ENCODE measurements at regions not wholly inside any gene's neighbourhood (a gene's known extent, or its start where the extent isn't known, plus 50 kb on each side); places are given as distances from the start of the nearest gene placed in this dataset.

DNA sequence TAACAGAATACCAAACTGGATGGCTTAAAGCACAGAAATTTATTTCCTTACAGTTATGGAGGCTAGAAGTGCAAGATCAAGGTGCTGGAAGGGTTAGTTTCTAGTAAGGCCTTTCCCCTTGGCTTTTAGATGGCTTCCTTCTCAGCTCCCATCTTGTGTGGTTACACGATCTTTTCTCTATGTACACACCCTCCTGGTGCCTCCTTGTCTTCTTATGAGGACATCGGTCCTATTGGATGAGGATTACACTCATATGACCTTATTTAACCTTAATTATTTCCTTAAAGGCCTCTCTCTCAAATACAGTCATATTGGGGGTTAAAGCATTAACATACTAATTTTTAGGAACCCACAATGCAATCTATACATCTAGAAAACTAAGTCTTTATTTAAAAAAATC, 787.9 kb upstream of the GALNTL6 start:
- WGBS, 2 donors: 80 to 89% methylated on average over 2 of the region's 2 CpGs
- no peak for ATAC-seq (ENCODE audit: low FRiP score)

DNA sequence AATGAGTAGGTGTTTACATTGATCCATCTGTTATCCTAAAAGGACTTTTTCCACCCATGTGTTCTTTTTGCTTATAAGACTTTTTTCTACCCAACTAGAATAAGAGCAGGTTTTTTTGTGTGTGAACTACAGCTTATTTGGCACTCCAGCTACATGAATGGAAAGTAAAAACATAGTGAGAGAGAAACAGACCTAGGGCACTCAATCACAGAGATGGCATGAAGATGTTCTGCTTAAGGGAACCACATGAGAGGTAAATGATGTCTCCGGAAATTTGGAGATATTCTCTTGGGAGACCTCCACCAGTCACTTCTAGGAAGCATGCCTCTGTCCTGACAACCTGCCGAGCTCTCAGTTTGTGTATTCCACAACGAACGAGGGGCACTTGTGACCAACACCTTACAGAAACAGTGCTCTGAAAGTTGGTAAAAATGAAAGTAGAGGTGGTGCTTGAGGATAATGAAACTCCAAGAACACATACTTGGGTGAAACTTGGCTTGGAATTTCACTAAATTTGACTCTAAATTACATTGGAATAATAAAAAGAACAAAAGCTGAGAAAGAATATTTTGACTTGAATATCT, 788.4 kb upstream of the GALNTL6 start:
- Histone ChIP-seq H3K36me3 (ENCODE audit: control insufficient read depth in 1 of 2, insufficient read depth in 2 of 2, low read length in 1 of 2) (no peaks in the 10 kb centered on the region), H3K4me3 (ENCODE audit: low read length in 2 of 2) (no peak overlapping the region), H3K4me1 (ENCODE audit: control insufficient read depth in 1 of 2, insufficient read depth in 2 of 2, low read length in 2 of 2) (no peaks in the 10 kb centered on the region), H3K27me3 (ENCODE audit: control insufficient read depth in 1 of 2, insufficient read depth in 2 of 2, low read length in 1 of 2) (no peaks in the 10 kb centered on the region), H3K27ac (ENCODE audit: low read depth in 1 of 2, low read length in 2 of 2) (no peak overlapping the region), H3K9me3 (ENCODE audit: control insufficient read depth, low read length) (no peaks in the 10 kb centered on the region)
- ATAC-seq (ENCODE audit: low FRiP score) (no peak), DNase-seq (no peak)
- intact Hi-C loops (cut with DNase I): no loop called here
- WGBS, 2 donors: 77 to 79% methylated on average over 4 of the region's 4 CpGs

More for the DNA sequence above, 787.9 kb upstream of the GALNTL6 start:
- Histone ChIP-seq H3K36me3 (ENCODE audit: control insufficient read depth in 1 of 2, insufficient read depth in 2 of 2, low read length in 1 of 2) (no peaks in the 10 kb centered on the region), H3K4me3 (ENCODE audit: low read length in 2 of 2) (no peak overlapping the region), H3K27ac (ENCODE audit: low read depth in 1 of 2, low read length in 2 of 2) (no peak overlapping the region), H3K9me3 (ENCODE audit: control insufficient read depth, low read length) (no peaks in the 10 kb centered on the region), H3K27me3 (ENCODE audit: control insufficient read depth in 1 of 2, insufficient read depth in 2 of 2, low read length in 1 of 2) (no peaks in the 10 kb centered on the region), H3K4me1 (ENCODE audit: control insufficient read depth in 1 of 2, insufficient read depth in 2 of 2, low read length in 2 of 2) (no peaks in the 10 kb centered on the region)
- intact Hi-C loops (cut with DNase I): no loop called here
- no peak for DNase-seq

DNA sequence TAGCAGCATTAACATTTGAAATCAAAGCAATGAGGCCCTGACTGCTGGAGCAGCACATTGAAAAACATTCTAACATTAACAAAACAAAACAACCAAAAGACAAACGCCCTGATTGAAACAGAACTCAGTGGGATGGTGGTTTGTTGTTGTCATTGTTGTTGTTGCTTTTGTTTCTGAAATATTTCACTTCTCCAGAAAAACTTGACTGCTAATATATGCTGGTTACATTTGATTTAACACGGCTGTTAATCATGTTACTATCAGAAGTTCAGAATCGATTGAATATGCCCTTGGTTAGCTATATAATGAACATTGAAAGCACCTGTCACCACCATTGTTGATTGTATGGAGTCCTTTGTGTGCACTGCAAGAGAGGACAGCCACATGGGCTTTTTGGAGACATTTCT, 790.4 kb upstream of the GALNTL6 start:
- Histone ChIP-seq H3K27me3 (ENCODE audit: control insufficient read depth in 1 of 2, insufficient read depth in 2 of 2, low read length in 1 of 2) (no peaks in the 10 kb centered on the region), H3K9me3 (ENCODE audit: control insufficient read depth, low read length) (no peaks in the 10 kb centered on the region), H3K4me3 (ENCODE audit: low read length in 2 of 2) (no peak overlapping the region), H3K27ac (ENCODE audit: low read depth in 1 of 2, low read length in 2 of 2) (no peak overlapping the region), H3K36me3 (ENCODE audit: control insufficient read depth in 1 of 2, insufficient read depth in 2 of 2, low read length in 1 of 2) (no peaks in the 10 kb centered on the region), H3K4me1 (ENCODE audit: control insufficient read depth in 1 of 2, insufficient read depth in 2 of 2, low read length in 2 of 2) (no peaks in the 10 kb centered on the region)
- no peak for ATAC-seq (ENCODE audit: low FRiP score)
- intact Hi-C loops (cut with DNase I): no loop called here
- DNase-seq: no peak
- WGBS, 2 donors: 51 to 52% methylated on average over 3 of the region's 3 CpGs

DNA sequence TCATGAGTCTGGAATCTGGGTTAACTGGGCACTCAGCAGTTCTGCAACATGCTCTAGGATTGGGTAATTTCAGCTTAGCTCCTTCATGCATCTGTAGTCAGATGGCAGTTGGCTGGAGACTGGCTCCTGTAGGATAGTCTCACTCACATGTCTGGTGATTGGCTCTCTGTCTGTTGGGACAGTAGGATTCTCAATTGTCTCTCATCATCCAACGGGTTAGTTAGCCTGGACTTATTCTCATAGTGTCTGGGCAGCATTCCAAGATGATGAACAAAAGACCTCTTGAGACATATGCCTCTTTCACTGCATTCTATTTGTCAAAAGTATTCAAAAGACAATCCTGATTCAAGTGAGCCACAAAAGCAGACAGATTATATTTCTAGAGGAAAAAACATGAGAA, 795.6 kb upstream of the GALNTL6 start:
- no peak overlapping the region for H3K4me3 ChIP-seq (ENCODE audit: low read length in 2 of 2)
- DNase-seq: no peak
- no peak overlapping the region for H3K27ac ChIP-seq (ENCODE audit: low read depth in 1 of 2, low read length in 2 of 2)
- WGBS, 2 donors: 36 to 40% methylated on average over 1 of the region's 1 CpG
- no peak for ATAC-seq (ENCODE audit: low FRiP score)
- no peaks in the 10 kb centered on the region for H3K27me3 ChIP-seq (ENCODE audit: control insufficient read depth in 1 of 2, insufficient read depth in 2 of 2, low read length in 1 of 2)
- no peaks in the 10 kb centered on the region for H3K9me3 ChIP-seq (ENCODE audit: control insufficient read depth, low read length)
- no peaks in the 10 kb centered on the region for H3K36me3 ChIP-seq (ENCODE audit: control insufficient read depth in 1 of 2, insufficient read depth in 2 of 2, low read length in 1 of 2)
- no peaks in the 10 kb centered on the region for H3K4me1 ChIP-seq (ENCODE audit: control insufficient read depth in 1 of 2, insufficient read depth in 2 of 2, low read length in 2 of 2)
- intact Hi-C loops (cut with DNase I): no loop called here

DNA sequence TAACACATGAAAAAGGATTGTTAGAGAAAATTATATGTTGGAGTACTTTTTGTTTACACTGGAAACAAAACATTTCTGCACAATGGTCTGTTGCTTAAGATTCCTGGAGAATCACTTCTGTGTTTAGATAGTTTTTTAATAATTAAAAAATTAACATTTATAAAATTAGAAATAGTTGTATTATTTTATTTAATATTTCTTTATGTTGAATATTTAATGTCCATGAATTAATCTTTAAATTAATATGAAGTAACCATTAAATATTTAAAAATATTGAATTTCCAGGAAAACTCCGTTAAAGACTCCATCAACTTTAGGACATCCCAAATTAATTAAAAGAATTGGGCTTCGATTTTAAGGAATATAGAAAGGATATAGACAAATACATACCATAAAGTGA, 797.1 kb upstream of the GALNTL6 start:
- Histone ChIP-seq H3K4me3 (ENCODE audit: low read length in 2 of 2) (no peak overlapping the region), H3K36me3 (ENCODE audit: control insufficient read depth in 1 of 2, insufficient read depth in 2 of 2, low read length in 1 of 2) (peaks cover 0 to 1% of the 10 kb centered on the region in 2 donors), H3K27me3 (ENCODE audit: control insufficient read depth in 1 of 2, insufficient read depth in 2 of 2, low read length in 1 of 2) (no peaks in the 10 kb centered on the region), H3K9me3 (ENCODE audit: control insufficient read depth, low read length) (peaks cover 2% of the 10 kb centered on the region), H3K27ac (ENCODE audit: low read depth in 1 of 2, low read length in 2 of 2) (no peak overlapping the region), H3K4me1 (ENCODE audit: control insufficient read depth in 1 of 2, insufficient read depth in 2 of 2, low read length in 2 of 2) (no peaks in the 10 kb centered on the region)
- ATAC-seq (ENCODE audit: low FRiP score) (no peak), DNase-seq (no peak)
- intact Hi-C loops (cut with DNase I): no loop called here
- WGBS, 2 donors: 71 to 77% methylated on average over 2 of the region's 2 CpGs

DNA sequence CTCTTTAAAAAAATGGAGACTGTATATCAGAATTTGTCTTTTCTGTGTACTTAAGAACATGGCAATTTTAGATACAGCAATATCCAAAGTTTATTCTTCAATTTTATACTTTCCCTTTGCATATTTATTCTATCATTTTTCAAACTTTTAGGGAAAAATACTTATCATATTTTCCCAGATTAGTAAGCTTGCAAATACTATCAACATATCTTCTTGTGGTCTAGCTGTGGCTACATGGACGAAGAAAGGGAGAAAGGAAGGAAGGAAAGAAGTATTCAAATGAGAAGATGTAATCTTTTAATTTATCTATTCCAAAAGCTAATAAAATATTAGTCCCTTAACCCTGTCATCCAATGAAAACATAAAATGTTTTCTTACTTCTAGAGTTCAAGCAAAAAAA, 797.8 kb upstream of the GALNTL6 start:
- ATAC-seq (ENCODE audit: low FRiP score) (no peak), DNase-seq (no peak)
- intact Hi-C loops (cut with DNase I): no loop called here
- no peak overlapping the region for H3K27ac ChIP-seq (ENCODE audit: low read depth in 1 of 2, low read length in 2 of 2)
- H3K27me3 ChIP-seq (ENCODE audit: control insufficient read depth in 1 of 2, insufficient read depth in 2 of 2, low read length in 1 of 2): no peaks in the 10 kb centered on the region
- H3K36me3 ChIP-seq (ENCODE audit: control insufficient read depth in 1 of 2, insufficient read depth in 2 of 2, low read length in 1 of 2): peaks cover 0 to 1% of the 10 kb centered on the region in 2 donors
- H3K9me3 ChIP-seq (ENCODE audit: control insufficient read depth, low read length): peaks cover 2% of the 10 kb centered on the region
- H3K4me3 ChIP-seq (ENCODE audit: low read length in 2 of 2): no peak overlapping the region
- no peaks in the 10 kb centered on the region for H3K4me1 ChIP-seq (ENCODE audit: control insufficient read depth in 1 of 2, insufficient read depth in 2 of 2, low read length in 2 of 2)
- WGBS, 2 donors: 5 to 7% methylated on average over 1 of the region's 1 CpG

DNA sequence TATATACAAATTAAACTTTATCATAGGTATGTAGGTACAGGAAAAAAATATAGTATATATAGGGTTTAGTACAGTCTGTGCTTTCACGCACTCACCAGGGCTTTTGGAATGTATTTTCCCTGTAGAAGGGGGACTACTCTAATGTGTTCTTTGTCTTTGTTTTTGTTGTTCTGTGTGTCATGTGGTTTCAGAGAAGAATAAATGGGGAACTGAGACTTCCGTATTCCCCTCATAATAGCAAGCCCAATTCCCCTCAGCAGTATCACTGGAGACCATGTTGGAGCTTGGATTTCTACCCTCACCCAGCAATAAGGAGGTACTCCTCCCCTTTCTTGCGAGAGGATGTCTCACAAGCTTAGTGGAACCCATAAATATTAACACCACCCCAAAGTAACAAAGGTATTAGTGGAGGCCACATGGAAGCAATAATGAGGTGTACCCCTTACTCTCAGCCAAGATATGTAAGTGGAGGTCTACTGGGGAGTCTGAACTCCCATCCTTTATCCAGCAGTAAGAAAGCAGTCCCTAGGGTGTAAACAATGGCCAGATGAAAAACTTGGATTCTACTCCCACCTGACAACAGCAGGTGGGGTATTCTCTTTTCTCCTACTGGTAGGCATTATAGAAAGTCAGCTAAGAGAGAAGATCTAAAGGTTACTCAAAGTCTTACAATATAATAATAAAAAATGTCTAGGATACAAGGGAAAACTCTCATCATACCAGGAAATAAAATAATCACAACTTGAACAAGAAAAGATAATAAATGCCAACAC, 805.4 kb upstream of the GALNTL6 start:
- DNase-seq: no peak
- WGBS, 2 donors: 84% methylated on average over 3 of the region's 3 CpGs
- intact Hi-C loops (cut with DNase I): no loop called here

DNA sequence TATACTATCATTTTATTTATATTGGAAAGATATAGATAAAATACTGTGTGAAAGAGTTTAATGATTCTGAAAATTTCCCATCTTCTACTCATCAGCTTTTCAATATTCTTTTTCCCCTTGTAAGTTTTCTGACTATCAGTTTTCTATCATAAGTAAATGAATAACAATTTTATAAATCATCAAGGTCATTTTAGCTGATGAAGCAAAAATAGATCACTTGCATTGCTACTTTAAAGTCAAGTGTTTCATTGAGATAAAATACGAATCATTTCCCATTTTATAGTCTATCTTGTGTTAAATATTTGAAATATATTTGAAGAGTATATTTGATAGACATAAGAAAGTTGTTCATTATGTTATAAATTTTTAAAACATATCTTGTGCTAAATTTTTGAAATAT, 811.0 kb upstream of the GALNTL6 start:
- DNase-seq (no peak), ATAC-seq (ENCODE audit: low FRiP score) (no peak)
- Histone ChIP-seq H3K4me3 (ENCODE audit: low read length in 2 of 2) (no peak overlapping the region), H3K4me1 (ENCODE audit: control insufficient read depth in 1 of 2, insufficient read depth in 2 of 2, low read length in 2 of 2) (no peaks in the 10 kb centered on the region), H3K9me3 (ENCODE audit: control insufficient read depth, low read length) (no peaks in the 10 kb centered on the region), H3K27ac (ENCODE audit: low read depth in 1 of 2, low read length in 2 of 2) (no peak overlapping the region), H3K27me3 (ENCODE audit: control insufficient read depth in 1 of 2, insufficient read depth in 2 of 2, low read length in 1 of 2) (no peaks in the 10 kb centered on the region), H3K36me3 (ENCODE audit: control insufficient read depth in 1 of 2, insufficient read depth in 2 of 2, low read length in 1 of 2) (no peaks in the 10 kb centered on the region)
- intact Hi-C loops (cut with DNase I): no loop called here
- WGBS, 2 donors: 68 to 71% methylated on average over 1 of the region's 1 CpG

More for the DNA sequence above, 805.4 kb upstream of the GALNTL6 start:
- no peak for ATAC-seq (ENCODE audit: low FRiP score)
- no peaks in the 10 kb centered on the region for H3K4me1 ChIP-seq (ENCODE audit: control insufficient read depth in 1 of 2, insufficient read depth in 2 of 2, low read length in 2 of 2)
- H3K9me3 ChIP-seq (ENCODE audit: control insufficient read depth, low read length): peaks cover 2% of the 10 kb centered on the region
- no peaks in the 10 kb centered on the region for H3K27me3 ChIP-seq (ENCODE audit: control insufficient read depth in 1 of 2, insufficient read depth in 2 of 2, low read length in 1 of 2)
- no peak overlapping the region for H3K27ac ChIP-seq (ENCODE audit: low read depth in 1 of 2, low read length in 2 of 2)
- H3K36me3 ChIP-seq (ENCODE audit: control insufficient read depth in 1 of 2, insufficient read depth in 2 of 2, low read length in 1 of 2): peaks cover 0 to 1% of the 10 kb centered on the region in 2 donors
- no peak overlapping the region for H3K4me3 ChIP-seq (ENCODE audit: low read length in 2 of 2)

DNA sequence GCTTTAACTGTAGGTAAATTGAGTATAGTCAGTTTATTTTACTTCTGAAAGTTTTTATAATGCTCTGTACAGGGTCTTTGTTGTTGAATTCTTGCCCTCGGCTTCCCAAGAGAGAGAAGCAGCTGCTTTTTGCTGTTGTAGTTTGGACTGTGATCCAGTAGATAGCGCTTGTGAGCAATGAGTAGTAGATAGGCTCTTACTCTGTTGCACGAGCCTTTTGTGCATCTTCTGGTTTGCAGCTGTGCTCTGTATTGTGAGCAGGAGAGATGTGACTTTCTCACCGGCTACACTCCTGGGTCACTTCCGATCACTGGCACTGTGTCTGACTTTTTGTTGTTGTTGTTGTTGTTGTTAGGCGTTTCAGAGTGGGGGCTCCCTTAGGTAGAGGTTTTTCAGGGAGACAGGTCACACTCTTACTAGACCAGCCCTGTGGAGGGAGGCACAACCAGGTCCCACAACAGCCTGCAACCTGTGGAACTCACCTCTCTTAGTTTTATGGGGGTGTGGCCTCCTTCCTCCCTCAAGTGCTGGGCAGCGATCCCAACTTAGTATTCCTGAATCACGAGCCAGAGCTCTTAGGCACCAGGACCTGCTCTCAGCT, 822.1 kb upstream of the GALNTL6 start:
- no peak for ATAC-seq (ENCODE audit: low FRiP score)
- H3K4me3 ChIP-seq (ENCODE audit: low read length in 2 of 2): no peak overlapping the region
- 42 to 44% methylated on average over 8 of the region's 8 CpGs for WGBS, 2 donors
- no peaks in the 10 kb centered on the region for H3K36me3 ChIP-seq (ENCODE audit: control insufficient read depth in 1 of 2, insufficient read depth in 2 of 2, low read length in 1 of 2)
- intact Hi-C loops (cut with DNase I): loop anchor here in 1 of 2 donors (5.0 kb wide), 1 partner anchor 1211 kb away; no protein-coding TSS in a partner anchor
- H3K27ac ChIP-seq (ENCODE audit: low read depth in 1 of 2, low read length in 2 of 2): no peak overlapping the region
- no peaks in the 10 kb centered on the region for H3K27me3 ChIP-seq (ENCODE audit: control insufficient read depth in 1 of 2, insufficient read depth in 2 of 2, low read length in 1 of 2)
- DNase-seq: no peak
- no peaks in the 10 kb centered on the region for H3K9me3 ChIP-seq (ENCODE audit: control insufficient read depth, low read length)
- no peaks in the 10 kb centered on the region for H3K4me1 ChIP-seq (ENCODE audit: control insufficient read depth in 1 of 2, insufficient read depth in 2 of 2, low read length in 2 of 2)
